GM23248 (cell line): ENCODE measurements at regions not wholly inside any gene's neighbourhood (a gene's known extent, or its start where the extent isn't known, plus 50 kb on each side); places are given as distances from the start of the nearest gene placed in this dataset.

Source experiments
- EZH2 ChIP-seq: fragments of 200-600 bp; sonication (generic); IDR thresholded peaks from 2 replicates; pipeline ENCODE4 v1.6.1; 2018; ENCODE audit warnings: antibody characterized with exemption, mild to moderate bottlenecking; ENCODE audit not compliant: insufficient read depth, poor library complexity, severe bottlenecking
- EZH2phosphoT487 ChIP-seq: fragments of 200-600 bp; sonication (generic); IDR thresholded peaks from 2 replicates; pipeline ENCODE4 v1.6.1; 2018; ENCODE audit warnings: antibody characterized with exemption, moderate library complexity, mild to moderate bottlenecking, low read depth; ENCODE audit not compliant: insufficient read depth

DNA sequence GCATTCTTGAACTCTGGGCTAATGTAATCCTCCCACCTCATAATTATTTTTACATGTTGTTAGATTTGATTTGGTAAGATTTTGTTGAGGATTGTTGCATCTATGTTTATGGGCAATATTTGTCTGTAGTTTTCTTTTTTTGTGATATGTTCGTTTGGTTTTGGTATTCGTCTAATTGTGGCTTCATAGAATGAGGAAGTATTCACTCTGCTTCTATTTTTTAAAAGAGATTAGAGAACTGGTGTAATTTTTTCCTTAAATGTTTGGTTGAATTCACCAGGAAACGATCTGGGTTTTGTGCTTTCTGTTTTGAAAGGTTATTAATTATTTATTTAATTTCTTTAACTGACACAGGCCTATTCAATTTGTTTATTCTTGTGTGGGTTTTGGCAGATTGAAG lies 161.2 kb upstream of the NUDT6 start:
- TF ChIP-seq EZH2 (no peak), EZH2phosphoT487 (no peak)
